ENCODE measurements at regions not wholly inside any gene's neighbourhood (a gene's known extent, or its start where the extent isn't known, plus 50 kb on each side); places are given as distances from the start of the nearest gene placed in this dataset.

DNA sequence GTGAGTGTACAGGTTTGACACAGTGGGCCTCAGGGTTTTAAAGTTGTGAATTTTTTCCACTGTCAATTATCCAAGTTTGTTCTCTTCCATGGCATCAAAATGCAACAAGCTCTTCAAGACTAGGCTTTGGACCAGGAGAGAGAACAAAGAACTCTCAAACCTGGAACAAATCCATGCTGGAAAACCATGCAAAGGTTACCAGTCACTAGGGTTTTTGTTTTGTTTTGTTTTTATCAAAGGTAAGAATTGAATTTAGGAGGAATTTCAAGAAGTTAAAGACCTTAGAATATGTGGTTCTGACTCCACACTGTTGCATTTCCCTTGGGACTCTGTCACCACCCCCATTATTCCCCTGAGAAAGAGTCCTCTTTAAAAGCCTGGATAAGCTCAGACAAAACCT, 191.1 kb upstream of the PIK3R1 start:
- TF ChIP-seq, protein P1, sequence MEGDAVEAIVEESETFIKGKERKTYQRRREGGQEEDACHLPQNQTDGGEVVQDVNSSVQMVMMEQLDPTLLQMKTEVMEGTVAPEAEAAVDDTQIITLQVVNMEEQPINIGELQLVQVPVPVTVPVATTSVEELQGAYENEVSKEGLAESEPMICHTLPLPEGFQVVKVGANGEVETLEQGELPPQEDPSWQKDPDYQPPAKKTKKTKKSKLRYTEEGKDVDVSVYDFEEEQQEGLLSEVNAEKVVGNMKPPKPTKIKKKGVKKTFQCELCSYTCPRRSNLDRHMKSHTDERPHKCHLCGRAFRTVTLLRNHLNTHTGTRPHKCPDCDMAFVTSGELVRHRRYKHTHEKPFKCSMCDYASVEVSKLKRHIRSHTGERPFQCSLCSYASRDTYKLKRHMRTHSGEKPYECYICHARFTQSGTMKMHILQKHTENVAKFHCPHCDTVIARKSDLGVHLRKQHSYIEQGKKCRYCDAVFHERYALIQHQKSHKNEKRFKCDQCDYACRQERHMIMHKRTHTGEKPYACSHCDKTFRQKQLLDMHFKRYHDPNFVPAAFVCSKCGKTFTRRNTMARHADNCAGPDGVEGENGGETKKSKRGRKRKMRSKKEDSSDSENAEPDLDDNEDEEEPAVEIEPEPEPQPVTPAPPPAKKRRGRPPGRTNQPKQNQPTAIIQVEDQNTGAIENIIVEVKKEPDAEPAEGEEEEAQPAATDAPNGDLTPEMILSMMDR (IDR thresholded peaks at IDR 0.05) = no peak
- TF ChIP-seq POLR2A (IDR thresholded peaks at IDR 0.05) = no peak

Data from Peyer's patch (tissue), 4 donors.